ENCODE measurements at regions not wholly inside any gene's neighbourhood (a gene's known extent, or its start where the extent isn't known, plus 50 kb on each side); places are given as distances from the start of the nearest gene placed in this dataset.

DNA sequence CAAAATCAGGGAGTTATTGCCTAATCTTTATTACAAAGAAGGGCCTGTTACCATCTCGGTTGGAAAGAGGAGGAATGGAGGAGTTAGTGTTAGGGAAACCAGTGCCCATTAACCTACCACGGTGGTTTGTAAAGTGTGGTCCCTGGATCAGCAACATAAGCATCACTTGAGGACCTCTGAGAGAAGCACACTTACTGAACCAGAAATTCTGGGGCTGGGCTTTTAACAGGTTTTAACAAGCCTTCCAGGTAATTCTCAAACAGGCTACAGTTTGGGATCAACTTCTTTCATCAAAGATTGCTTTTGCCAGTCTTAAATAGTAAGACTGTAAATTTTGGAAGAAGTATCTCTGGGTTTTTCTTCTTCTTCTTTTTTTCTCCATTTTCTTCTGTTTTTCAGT is 329.5 kb upstream of the JAG1 start:
- intact Hi-C loops (cut with micrococcal nuclease; ENCODE audit: unreplicated experiment) = no loop called here

DNA sequence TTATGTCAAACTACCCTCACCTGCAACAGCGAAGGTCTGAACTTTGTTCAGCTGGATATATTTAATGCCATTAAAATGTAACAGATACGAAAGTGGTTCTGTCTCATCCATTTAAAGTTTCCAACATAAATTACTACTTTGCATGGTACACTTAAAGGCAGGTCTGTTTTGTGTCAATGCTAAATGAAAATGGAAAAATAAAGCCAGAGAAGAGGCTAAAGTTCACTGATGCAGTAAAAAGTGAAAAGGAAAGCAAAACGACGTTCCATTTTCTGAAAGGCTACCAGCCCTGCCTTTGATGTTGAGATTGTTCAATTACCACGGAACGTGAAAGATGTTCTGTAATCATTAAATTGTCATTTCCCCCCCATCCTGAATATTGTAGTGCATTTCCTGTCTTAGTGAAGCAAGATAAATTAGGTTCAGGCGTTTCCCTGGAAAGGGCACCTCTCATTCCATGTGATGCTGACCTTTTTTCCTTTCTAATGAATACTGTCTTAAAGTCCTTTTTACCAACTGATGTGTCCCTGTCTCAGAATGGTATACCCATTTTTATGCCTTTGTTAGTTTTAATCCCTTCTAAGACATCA is 334.7 kb upstream of the JAG1 start:
- intact Hi-C loops (cut with micrococcal nuclease; ENCODE audit: unreplicated experiment) = no loop called here
- H3K9me2 ChIP-seq (ENCODE audit: insufficient read depth, low read length) = no peaks in the 10 kb centered on the region
- no peaks in the 10 kb centered on the region for H4K20me1 ChIP-seq (ENCODE audit: insufficient read depth, low read length)
- CTCF ChIA-PET (ENCODE audit: unreplicated experiment) = no interaction called here
- no peaks in the 10 kb centered on the region for H3K36me3 ChIP-seq (ENCODE audit: insufficient read depth, low read length)
- no peaks in the 10 kb centered on the region for H3K9me3 ChIP-seq (ENCODE audit: low read length)
- H3K4me3 ChIP-seq (ENCODE audit: low read depth, low read length, poor library complexity, severe bottlenecking) = no peak overlapping the region
- BruUV-seq (replicated peaks) = no TSS peak
- no peak overlapping the region for H2AFZ ChIP-seq (ENCODE audit: low read length)
- no peak for TF ChIP-seq EZH2phosphoT487 (IDR thresholded peaks at IDR 0.05; ENCODE audit: borderline replicate concordance, low read depth, low read length)
- TF ChIP-seq, protein P1, sequence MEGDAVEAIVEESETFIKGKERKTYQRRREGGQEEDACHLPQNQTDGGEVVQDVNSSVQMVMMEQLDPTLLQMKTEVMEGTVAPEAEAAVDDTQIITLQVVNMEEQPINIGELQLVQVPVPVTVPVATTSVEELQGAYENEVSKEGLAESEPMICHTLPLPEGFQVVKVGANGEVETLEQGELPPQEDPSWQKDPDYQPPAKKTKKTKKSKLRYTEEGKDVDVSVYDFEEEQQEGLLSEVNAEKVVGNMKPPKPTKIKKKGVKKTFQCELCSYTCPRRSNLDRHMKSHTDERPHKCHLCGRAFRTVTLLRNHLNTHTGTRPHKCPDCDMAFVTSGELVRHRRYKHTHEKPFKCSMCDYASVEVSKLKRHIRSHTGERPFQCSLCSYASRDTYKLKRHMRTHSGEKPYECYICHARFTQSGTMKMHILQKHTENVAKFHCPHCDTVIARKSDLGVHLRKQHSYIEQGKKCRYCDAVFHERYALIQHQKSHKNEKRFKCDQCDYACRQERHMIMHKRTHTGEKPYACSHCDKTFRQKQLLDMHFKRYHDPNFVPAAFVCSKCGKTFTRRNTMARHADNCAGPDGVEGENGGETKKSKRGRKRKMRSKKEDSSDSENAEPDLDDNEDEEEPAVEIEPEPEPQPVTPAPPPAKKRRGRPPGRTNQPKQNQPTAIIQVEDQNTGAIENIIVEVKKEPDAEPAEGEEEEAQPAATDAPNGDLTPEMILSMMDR (conservative IDR thresholded peaks at IDR 0.05; ENCODE audit: low read length) = no peak
- no peaks in the 10 kb centered on the region for H3K4me1 ChIP-seq (ENCODE audit: insufficient read depth, low read length, poor library complexity, severe bottlenecking)
- no peak overlapping the region for H3K4me2 ChIP-seq (ENCODE audit: low read length)
- DNase-seq (ENCODE audit: low spot score) = no peak
- H3K27ac ChIP-seq (ENCODE audit: low read depth, low read length, poor library complexity, severe bottlenecking) = no peak overlapping the region
- POLR2A ChIA-PET = no interaction called here
- no peaks in the 10 kb centered on the region for H3K79me2 ChIP-seq (ENCODE audit: insufficient read depth, low read depth, low read length)

More for the DNA sequence above, 329.5 kb upstream of the JAG1 start:
- H3K36me3 ChIP-seq (ENCODE audit: insufficient read depth, low read length) = no peaks in the 10 kb centered on the region
- no peaks in the 10 kb centered on the region for H4K20me1 ChIP-seq (ENCODE audit: insufficient read depth, low read length)
- H3K9me2 ChIP-seq (ENCODE audit: insufficient read depth, low read length) = no peaks in the 10 kb centered on the region
- no peak for DNase-seq (ENCODE audit: low spot score)
- no peaks in the 10 kb centered on the region for H3K4me1 ChIP-seq (ENCODE audit: insufficient read depth, low read length, poor library complexity, severe bottlenecking)
- no peaks in the 10 kb centered on the region for H3K79me2 ChIP-seq (ENCODE audit: insufficient read depth, low read depth, low read length)
- H3K4me3 ChIP-seq (ENCODE audit: low read depth, low read length, poor library complexity, severe bottlenecking) = no peak overlapping the region
- ChIA-PET POLR2A (no interaction called here), CTCF (ENCODE audit: unreplicated experiment) (no interaction called here)
- H2AFZ ChIP-seq (ENCODE audit: low read length) = no peak overlapping the region
- TF ChIP-seq, protein P1 (conservative IDR thresholded peaks at IDR 0.05; ENCODE audit: low read length) = no peak
- no peak for TF ChIP-seq EZH2phosphoT487 (IDR thresholded peaks at IDR 0.05; ENCODE audit: borderline replicate concordance, low read depth, low read length)
- H3K4me2 ChIP-seq (ENCODE audit: low read length) = no peak overlapping the region
- H3K27ac ChIP-seq (ENCODE audit: low read depth, low read length, poor library complexity, severe bottlenecking) = no peak overlapping the region
- no peaks in the 10 kb centered on the region for H3K9me3 ChIP-seq (ENCODE audit: low read length)
- no TSS peak for BruUV-seq (replicated peaks)

DNA sequence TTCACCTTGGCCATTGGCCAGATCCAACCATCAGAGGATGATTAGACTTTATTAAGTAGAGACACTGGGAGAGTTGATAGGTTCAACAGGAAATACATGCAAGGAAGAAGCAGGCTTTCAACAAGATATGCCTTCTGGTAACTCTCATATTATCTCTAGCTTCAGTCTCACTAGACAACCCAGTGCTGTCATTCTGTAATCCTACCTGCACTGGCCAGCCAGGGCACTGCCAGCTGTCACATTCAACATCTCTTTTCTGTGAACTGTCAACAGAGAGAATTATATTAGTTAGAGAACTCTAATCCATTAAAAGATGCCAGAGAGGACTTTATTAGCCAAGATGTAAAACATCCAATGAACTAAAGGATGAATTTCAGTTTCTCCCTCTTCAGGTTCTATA is 337.9 kb upstream of the JAG1 start:
- Histone ChIP-seq H3K4me3 (ENCODE audit: low read depth, low read length, poor library complexity, severe bottlenecking) (no peak overlapping the region), H3K4me1 (ENCODE audit: insufficient read depth, low read length, poor library complexity, severe bottlenecking) (no peaks in the 10 kb centered on the region), H3K4me2 (ENCODE audit: low read length) (no peak overlapping the region), H3K9me3 (ENCODE audit: low read length) (no peaks in the 10 kb centered on the region), H3K79me2 (ENCODE audit: insufficient read depth, low read depth, low read length) (no peaks in the 10 kb centered on the region), H4K20me1 (ENCODE audit: insufficient read depth, low read length) (no peaks in the 10 kb centered on the region), H3K36me3 (ENCODE audit: insufficient read depth, low read length) (no peaks in the 10 kb centered on the region), H3K27ac (ENCODE audit: low read depth, low read length, poor library complexity, severe bottlenecking) (no peak overlapping the region), H2AFZ (ENCODE audit: low read length) (no peak overlapping the region), H3K9me2 (ENCODE audit: insufficient read depth, low read length) (no peaks in the 10 kb centered on the region)
- TF ChIP-seq, protein P1 (conservative IDR thresholded peaks at IDR 0.05; ENCODE audit: low read length) = no peak
- no peak for TF ChIP-seq EZH2phosphoT487 (IDR thresholded peaks at IDR 0.05; ENCODE audit: borderline replicate concordance, low read depth, low read length)
- ChIA-PET CTCF (ENCODE audit: unreplicated experiment) (no interaction called here), POLR2A (no interaction called here)
- DNase-seq (ENCODE audit: low spot score) = no peak
- BruUV-seq (replicated peaks) = no TSS peak
- intact Hi-C loops (cut with micrococcal nuclease; ENCODE audit: unreplicated experiment) = no loop called here
